GM21786 (cell line): ENCODE measurements at regions not wholly inside any gene's neighbourhood (a gene's known extent, or its start where the extent isn't known, plus 50 kb on each side); places are given as distances from the start of the nearest gene placed in this dataset.

ENCODE experiments used
- ATAC-seq: cut with Tn5 transposase; IDR thresholded peaks from one replicate; pipeline ENCODE4 v1.9.1; 2021; ENCODE audit not compliant: unreplicated experiment

DNA sequence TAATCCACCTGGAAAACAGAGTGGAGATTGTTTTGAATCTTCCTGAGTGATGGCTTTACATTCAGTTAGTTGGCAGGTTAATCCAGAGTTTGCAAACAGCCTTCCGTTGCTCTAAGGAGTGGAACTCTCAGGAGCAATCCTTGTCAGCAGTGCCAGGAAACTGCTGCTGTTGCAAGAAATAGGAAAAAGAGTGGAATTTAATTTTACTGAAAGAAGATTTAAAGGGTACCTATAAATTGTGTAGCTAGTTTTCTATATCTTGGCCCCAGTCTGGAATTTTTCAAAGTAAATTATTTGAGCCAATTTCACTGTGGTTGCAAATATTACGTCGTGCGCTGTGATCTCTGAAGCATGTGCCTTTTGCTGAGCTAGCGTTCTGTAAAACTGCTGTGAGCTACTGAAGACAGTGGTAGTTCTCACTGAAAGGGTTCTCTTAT lies 55.5 kb upstream of the SLC5A12 start:
- no peak for ATAC-seq

DNA sequence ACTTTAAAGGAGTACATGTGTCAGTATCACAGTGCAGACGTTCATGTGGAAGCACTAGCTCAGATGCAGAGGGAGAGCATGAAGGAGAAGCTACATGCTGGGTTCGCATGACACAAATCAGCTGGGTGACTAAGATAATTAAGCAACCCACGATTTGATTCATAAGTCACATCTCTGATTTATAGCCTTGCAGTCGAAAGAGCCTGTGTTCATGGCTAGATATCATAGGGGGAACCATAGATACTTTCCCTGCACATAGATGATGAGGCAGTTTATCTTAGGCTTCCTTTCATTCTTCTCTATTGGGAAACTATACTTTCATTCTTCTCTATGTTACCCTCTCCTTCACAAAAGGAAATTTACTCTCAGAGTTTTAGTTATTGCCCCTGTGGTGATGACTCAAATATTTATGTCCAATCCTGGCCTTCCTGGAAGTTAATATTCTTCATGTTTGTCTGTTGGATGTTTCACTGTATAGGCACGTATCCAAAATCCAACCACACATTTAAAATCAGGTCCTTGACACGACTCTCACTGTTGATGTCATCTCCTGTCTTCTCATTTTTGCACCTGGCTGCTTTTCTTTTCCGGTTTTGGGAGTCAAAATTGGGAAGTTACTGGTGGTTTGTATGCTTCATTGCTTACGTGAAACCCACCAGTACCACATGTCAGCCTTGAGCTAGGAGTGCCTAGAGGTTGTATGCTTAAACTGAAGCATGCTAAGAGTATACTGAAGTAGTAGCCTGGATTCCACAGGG lies 56.3 kb upstream of the SLC5A12 start:
- no peak for ATAC-seq

DNA sequence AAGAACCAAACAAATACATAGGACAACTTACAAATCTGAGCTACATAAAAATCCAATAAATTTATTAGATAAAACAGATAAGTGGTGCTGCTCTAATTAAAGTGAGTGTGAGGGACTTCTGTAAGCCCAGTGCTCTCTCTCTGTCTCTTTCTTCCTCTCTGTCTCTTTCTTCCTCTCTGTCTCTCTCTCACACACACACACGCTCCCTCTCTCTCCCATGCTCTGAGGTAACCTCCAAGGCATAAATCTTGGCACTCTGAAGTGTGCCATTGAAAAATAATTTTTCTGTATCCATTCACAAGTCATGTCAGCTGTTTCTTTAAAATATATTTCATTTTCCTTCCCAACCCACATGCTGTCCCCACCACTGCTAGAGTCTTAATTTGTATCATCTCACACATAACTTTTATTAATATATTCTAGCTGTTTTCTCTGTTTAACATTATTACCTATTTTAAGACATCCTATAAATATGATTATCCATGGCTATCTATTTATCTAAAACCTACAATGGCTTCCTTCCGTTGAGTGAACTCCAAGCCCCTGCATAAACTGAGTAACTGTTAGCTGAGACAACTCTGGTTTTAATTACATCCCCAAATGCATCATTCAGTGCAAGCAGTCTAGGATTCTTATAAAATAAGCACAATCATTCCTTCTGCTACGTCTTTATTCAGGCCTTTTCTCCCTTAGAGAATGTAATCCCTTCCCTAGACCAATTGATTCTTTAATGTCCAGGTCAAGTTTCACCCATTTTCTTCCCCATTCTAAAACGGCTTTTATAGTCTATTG lies 57.4 kb upstream of the SLC5A12 start:
- no peak for ATAC-seq

DNA sequence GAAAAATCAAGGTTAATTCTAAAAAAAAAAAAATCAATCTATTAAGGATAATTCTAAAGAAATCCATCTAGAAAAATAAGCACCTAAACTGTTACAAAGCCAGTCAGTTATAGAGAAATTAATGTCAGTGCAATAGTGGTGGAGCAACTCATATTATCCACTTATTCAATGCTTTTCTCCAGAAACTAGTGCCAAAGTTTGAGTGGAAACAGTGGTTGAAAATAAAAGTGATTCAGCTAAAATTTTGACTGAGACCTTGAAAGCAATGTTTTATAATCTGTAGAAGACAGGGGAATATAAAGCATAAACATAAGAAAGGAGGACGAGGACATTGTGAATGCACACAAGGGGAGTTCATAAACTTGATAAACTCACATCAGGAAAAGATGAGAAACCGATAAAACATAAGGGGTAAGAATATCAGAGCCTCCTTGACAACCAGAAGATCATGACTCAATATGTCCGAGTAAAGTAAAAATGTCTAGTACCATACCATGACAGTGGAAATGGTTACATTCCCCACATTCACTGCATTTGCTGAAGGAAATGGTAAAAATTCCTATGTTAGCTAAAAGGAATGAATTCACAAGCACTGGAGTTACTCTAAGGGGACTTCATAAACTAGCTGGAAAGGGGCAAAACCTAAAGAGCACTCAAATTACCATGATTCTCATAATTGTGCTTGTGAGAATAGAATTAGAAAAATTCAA lies 58.7 kb upstream of the SLC5A12 start:
- no peak for ATAC-seq

DNA sequence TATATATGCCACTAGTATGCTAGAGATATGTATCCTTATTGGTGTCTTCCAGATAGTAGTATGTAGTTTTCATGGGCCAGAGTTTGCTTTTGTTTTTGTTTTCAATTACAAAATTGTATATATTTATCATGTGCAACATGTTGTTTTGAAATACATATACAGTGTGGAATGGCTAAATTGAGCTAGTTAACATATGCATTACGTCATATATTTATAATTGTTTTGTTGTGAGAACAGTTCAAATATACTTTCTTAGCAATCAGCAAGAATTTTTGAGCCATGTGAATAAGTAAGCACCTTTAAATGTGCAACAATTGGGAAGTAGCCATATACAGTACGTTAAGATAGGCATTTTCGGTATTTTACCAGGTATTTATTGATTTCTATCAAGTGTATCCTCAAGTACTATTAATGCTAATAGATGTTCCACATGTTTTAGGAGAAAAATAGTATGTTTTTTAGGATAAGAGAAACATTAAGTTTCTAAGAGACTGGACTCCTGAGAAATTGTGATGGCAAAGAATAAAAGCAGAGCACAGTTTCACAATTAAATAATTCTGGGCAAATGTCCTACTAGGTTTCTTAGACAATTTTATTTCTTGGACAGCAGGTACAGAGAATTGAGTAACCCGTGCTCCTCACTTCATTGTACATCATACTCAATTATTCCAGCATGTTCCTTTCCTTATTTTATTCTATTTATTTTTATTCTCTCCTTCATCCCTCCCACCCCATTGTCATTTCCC lies 60.5 kb upstream of the SLC5A12 start:
- no peak for ATAC-seq

DNA sequence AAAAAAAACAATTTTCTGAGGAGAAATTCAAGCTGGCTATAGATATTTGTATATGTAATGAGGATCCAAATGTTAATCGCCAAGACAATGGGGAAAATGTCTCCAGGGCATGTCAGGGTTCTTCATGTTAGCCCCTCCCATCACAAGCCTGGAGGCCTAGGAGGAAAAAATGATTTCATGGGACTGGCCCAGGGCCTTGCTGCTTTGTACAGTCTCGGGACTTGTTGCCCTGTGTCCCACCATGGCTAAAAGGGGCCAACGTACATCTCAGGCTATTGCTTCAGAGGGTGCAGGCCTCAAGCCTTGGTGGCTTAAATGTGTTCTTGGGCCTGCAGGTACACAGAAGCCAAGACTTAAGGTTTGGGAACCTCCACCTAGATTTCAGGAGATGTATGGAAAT lies 62.1 kb upstream of the SLC5A12 start:
- no peak for ATAC-seq

DNA sequence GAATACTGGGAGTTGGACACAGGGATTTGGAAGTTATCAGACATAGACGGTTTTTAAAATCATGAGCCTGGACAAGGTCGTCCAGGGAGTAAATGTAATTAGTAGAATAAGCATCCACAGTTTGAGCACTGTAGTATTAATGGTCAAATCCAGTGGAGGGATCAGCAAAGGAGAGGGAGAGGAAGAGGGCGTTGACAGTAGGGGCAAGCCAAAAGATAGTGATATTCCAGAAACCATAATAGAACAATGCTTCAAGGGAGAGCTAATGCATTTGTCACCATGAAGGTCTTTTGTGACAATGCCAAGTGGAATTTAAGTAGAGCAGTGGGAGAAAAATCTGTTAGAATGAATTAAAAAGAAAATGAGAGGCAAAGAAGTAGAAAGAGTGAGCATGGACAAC lies 68.9 kb upstream of the SLC5A12 start:
- no peak for ATAC-seq

DNA sequence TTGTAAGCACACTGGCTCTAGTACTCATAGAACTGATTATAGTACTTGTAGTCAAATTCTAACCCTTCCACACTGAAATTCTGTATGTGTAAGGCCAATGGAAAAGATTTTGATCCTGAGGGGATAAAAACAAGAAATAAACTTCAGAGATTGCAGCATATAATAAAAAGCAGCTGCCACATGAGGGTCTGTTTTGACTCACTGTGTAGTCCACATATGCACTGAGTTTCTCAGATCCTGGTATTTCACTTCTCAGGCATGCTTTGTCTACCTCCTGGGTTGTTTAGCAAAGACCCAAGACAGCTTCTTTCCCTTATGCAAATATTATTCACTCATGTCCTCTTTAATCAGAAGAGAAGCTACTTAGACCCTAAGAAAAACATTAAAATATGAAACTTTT lies 71.1 kb upstream of the SLC5A12 start:
- no peak for ATAC-seq

DNA sequence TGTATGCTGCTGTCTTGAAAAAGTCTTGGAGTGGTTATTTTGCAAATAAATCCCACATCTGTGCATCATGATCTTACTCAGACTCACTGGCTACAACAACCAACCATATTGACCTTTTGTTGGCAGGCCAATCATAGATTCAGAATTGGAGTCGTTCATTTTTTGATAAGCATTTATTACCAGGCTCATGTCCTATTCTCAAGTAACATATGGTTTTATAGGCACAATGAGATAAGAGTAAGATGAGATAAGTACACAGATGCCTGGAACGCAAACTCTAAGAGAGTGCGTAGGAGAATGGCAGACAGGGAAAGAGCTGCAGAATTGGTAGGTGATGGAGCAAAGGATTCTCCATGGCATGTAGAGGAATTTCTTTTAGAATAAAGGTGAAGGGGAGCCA lies 71.6 kb upstream of the SLC5A12 start:
- ATAC-seq, result no peak

DNA sequence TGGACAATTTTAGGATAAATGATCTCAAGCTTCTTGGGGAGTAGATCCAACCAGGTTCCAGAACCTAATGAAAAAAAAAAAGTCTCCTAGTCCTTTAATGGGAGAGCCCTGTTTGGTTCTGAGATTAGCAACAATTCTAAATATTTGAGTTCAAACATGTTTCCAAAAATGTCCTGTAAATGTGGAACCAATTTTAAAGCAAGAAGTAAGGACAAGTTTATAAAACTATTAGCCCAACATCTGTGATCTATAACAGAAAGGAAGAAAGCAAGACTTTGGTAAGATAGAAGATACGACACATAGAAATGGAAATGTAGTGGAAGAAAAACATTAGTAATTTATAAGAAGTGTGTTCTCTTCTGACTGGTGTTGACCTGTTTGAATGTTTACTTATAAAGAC lies 79.7 kb upstream of the SLC5A12 start:
- ATAC-seq, result no peak

DNA sequence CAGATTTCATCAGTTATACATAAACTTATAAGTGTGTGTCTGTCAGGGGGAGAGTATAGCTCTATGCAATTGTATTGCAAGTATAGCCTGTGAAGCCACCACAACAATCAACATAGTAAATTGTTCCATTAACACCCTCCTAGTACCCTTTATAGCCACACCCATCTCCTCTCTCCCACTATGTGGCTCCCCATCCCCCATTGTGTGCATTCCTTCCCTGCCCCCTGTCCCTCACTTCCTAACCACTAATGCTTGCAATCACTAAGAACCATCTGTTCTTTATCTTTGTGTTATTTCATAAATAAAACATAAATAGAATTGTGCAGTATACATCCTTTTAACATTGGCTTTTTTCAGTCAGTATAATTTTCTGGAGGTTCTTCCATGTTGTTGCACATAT lies 83.1 kb upstream of the SLC5A12 start:
- ATAC-seq, result no peak

DNA sequence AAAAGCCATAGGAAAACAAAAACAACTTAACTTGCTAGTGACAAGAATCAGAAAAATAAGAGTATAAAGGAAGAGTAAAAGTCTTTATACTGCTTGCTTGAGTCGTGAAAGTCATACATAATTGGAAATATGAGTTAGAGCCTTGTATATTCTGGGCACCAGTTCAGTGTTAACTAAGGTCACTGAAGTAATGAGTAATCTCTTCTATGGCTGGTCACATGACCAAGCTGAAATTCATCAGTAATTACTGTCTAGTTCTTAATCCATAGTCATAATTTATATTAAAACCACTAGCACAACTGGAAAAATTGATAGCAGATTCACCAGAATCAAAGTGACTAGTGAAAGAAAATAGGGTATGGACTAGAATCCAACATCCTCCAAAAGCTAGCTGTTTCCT lies 84.4 kb upstream of the SLC5A12 start:
- ATAC-seq, result no peak

DNA sequence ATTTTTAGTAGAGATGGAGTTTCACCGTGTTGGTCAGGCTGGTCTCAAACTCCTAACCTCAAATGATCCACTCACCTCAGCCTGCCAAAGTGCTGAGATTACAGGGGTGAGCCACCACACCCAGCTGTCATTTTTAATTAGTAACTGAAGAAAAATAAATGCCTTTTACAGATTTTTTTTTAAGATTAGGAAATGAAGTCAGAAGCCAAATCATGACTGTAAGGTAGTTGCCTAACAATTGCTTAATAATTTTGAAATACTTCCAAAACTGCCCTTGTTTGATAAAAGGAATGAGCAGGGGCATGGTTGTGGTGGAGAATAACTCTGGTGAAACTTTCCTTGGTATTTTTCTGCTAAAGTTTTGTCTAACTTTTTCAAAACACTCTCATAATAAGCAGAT lies 98.9 kb upstream of the SLC5A12 start:
- no peak for ATAC-seq

DNA sequence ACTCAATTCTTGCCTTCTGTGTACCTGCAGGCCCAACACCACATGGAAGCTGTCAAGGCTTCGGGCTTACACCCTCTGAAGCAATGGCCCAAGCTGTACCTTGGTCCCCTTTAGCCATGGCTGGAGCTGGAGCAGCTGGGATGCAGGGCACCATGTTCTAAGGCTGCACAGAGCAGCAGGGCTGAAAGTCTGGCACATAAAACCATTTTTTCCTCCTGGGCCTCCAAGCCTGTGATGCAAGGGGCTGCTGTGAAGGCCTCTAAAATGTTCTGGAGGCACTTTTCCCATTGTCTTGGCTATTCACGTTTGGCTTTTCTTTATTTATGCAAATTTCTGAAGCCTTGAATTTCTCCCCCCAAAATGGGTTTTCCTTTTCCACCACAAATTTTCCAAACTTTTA lies 102.1 kb upstream of the SLC5A12 start:
- ATAC-seq, result no peak

DNA sequence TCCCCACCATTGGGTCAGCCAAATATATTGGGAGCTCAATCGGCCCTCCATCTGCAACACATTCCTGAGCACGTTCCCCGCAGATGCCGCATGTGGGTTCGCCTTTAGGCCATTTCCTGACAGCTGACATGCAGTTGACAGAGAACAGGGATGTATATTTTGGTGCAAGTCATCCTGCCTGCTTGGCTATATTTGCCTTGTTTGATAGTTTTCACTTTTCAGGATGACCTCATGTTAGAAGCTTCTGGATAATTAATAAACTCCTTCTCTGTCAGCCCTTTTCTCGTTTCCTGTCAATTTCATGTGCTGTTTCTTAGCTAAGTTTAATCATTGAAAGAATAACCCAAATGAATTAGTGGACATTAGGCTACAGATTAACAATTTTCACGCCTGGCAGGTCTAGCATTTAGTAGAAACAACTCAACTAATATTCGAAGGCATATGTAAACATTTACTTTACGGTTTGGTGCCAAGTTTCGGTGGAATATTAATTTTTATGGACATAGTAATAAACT lies 105.8 kb upstream of the SLC5A12 start:
- ATAC-seq, result no peak

DNA sequence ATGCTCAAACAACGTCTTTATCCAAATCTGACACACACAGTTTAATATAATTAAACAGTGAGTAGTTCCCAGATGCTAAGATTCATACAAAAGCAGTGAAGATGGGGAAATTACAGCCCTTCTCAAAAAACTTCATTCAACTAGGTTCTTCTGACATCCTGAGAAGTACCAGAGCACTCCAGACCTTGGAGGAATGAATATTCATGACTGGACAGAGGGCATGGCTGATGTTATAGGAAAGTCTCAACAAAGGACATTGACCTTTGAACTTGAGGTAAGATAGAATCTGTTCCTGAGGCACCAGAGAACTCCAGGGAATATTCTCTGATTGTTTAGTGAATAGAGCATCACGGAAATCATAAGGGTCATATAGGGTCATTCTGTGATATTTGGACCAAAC lies 106.4 kb upstream of the SLC5A12 start:
- no peak for ATAC-seq

DNA sequence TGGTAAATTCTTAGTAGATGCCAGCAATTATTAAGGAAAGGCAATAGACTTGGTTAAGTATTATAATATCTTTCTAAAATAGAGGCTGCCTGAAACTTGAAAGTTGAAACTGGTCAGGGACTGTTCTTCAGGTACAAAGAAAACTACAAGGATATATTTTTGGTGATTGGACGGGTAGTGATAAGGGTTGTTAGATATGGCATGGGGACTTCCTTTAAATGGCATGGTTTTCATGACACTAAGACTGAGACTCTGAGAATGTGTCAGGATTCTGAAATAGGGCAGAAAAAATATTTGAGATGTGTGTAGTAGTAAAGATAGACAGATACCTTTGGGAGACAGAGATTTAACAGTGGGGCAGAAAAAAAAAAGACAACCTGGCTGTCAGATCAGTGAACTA lies 108.4 kb upstream of the SLC5A12 start:
- no peak for ATAC-seq

DNA sequence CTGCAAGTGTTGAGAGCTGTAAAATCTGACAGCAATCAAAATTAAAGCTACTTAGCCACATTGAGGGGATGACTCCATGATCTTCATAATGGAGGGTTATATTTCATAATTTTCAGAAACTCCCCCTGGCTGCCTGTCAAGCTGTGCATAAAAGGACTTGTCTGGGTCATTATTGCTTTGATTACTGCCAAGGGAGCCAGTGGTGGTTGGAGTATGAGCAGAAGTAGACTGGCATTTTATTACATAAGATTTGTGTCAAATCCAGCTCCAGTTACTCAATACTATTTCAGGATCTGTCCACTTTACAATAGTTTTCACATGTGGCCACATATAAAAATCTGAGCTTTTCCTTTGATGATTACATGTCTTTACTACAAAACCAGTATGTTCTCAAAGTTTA lies 108.9 kb upstream of the SLC5A12 start:
- no peak for ATAC-seq

DNA sequence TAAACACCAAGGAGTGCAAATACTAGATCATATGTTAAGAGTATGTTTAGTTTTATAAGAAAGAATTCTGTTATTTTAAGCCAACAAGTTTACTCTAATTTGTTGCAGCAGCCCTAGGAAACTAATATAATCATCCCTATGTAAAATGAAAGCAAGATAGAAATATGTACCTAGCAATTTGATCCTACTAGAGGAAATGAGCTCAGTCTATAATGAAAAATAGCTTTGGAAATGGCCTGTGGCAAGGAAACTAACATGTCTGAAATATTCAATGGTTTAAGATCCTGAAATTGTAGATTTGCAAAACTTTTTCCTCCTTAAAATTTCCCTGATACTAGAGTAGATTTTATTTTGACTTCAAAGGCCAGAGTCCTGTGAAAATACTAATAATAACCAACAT lies 112.7 kb upstream of the SLC5A12 start:
- no peak for ATAC-seq

DNA sequence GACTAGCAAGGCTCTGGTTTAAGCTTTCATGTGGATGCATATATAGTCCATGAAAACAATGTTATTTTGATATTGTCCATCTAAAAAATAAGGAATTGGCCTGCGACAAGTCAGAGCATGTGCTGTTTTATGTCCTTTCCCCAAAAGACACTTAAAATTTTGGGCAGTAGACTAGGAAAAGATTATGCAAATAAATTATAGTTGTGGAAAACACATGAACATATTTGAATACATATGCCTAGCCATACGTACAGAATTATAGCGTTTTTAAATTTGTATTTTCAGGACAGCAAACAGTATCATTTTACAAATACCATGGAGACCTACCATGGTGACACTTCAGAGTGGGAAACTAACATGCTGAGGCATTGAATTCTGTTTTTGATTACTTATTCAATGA lies 113.8 kb upstream of the SLC5A12 start:
- ATAC-seq, result no peak

DNA sequence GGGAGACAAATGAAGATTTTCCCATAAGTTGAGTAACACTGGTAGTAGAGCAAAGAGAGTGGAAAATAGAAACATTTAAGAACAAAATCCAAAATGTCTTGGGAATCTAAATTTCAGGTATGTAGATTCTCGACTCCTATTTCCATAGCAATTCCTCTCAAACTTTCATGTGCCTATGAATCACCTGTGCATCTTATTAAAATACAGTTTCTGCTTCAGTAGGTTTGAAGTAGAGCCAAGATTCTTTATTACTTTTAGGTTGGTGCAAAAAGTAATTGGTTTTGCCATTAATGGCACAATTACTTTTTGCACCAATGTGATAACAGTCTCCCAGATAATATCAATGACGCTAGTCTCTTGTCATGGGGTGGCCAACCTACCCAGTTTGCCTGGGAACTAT lies 115.3 kb upstream of the SLC5A12 start:
- no peak for ATAC-seq
